MCF 10A (cell line): ENCODE measurements at regions not wholly inside any gene's neighbourhood (a gene's known extent, or its start where the extent isn't known, plus 50 kb on each side); places are given as distances from the start of the nearest gene placed in this dataset.

ENCODE experiments used
- BruUV-seq: library from RNA; stranded (reverse); fragments of 400-500 nt; replicated peaks from 2 replicates; lab custom pipeline; 2021; lab: Mats Ljungman, UMichigan
- CTCF ChIA-PET: fragments of 300-600 bp; sonication (Branson Sonifier 250); formaldehyde crosslinking; extraction: SDS; loops from one replicate; lab custom pipeline; 2021; ENCODE audit warnings: antibody characterized with exemption, inconsistent platforms; lab: Yijun Ruan, JAX
- POLR2A ChIA-PET: fragments of 300-600, 350-650 bp; sonication (Branson Sonifier 250); formaldehyde crosslinking; extraction: SDS; loops from one replicate; lab custom pipeline; 2020; ENCODE audit warnings: antibody characterized with exemption, inconsistent platforms; lab: Yijun Ruan, JAX
- DNase-seq: peaks from one replicate; pipeline ENCODE4 v3.0.0-alpha.2; 2018; ENCODE audit not compliant: unreplicated experiment
- H3K27ac Mint-ChIP-seq: one replicate; pipeline ENCODE4 v1.8.0; 2022; ENCODE audit warnings: mild to moderate bottlenecking, low read depth, mixed read lengths; ENCODE audit not compliant: unreplicated experiment
- H3K27me3 Mint-ChIP-seq: one replicate; pipeline ENCODE4 v1.8.0; 2022; ENCODE audit warnings: mixed read lengths; ENCODE audit not compliant: insufficient read depth, unreplicated experiment
- H3K36me3 Mint-ChIP-seq: one replicate; pipeline ENCODE4 v1.8.0; 2022; ENCODE audit warnings: mild to moderate bottlenecking, moderate library complexity, mixed read lengths; ENCODE audit not compliant: insufficient read depth, unreplicated experiment
- H3K4me1 Mint-ChIP-seq: one replicate; pipeline ENCODE4 v1.8.0; 2022; ENCODE audit warnings: mixed read lengths; ENCODE audit not compliant: insufficient read depth, unreplicated experiment
- H3K4me3 Mint-ChIP-seq: one replicate; pipeline ENCODE4 v1.8.0; 2022; ENCODE audit warnings: mild to moderate bottlenecking, moderate library complexity, mixed read lengths; ENCODE audit not compliant: unreplicated experiment
- H3K9me3 Mint-ChIP-seq: one replicate; pipeline ENCODE4 v1.8.0; 2022; ENCODE audit warnings: mixed read lengths; ENCODE audit not compliant: unreplicated experiment
- intact Hi-C: fragments of 100-400 bp; cut with micrococcal nuclease; formaldehyde crosslinking; loops from 2 replicates; pipeline ENCODE4 v1.14.1; 2022
- TF ChIP-seq, protein P1 (sequence below): fragments of 200-600 bp; IDR thresholded peaks from one replicate; pipeline ENCODE4 v1.8.0; 2022; ENCODE audit warnings: antibody characterized with exemption, mild to moderate bottlenecking; ENCODE audit not compliant: unreplicated experiment

- Mint-ChIP-seq H3K27ac (no peak overlapping the region), H3K4me1 (peaks cover 26% of the 10 kb centered on the region)
- intact Hi-C loops: no loop called here
These were observed 52.3 kb upstream of the FAM9C start for GRCh38 chrX:13096728-13097127.

GRCh38 chrX:13094828-13095341 lies 50.5 kb upstream of the FAM9C start:
- ChIA-PET POLR2A (no interaction called here), CTCF (interaction anchor here (0.7 to 1.0 kb wide), 2 partner anchors 149 to 575 kb away, joined by 3 to 4 read pairs; no protein-coding TSS in a partner anchor)
- H3K4me3 Mint-ChIP-seq: no peak overlapping the region
- BruUV-seq: no TSS peak
- peaks cover 11% of the 10 kb centered on the region for H3K27me3 Mint-ChIP-seq
- TF ChIP-seq, protein P1, sequence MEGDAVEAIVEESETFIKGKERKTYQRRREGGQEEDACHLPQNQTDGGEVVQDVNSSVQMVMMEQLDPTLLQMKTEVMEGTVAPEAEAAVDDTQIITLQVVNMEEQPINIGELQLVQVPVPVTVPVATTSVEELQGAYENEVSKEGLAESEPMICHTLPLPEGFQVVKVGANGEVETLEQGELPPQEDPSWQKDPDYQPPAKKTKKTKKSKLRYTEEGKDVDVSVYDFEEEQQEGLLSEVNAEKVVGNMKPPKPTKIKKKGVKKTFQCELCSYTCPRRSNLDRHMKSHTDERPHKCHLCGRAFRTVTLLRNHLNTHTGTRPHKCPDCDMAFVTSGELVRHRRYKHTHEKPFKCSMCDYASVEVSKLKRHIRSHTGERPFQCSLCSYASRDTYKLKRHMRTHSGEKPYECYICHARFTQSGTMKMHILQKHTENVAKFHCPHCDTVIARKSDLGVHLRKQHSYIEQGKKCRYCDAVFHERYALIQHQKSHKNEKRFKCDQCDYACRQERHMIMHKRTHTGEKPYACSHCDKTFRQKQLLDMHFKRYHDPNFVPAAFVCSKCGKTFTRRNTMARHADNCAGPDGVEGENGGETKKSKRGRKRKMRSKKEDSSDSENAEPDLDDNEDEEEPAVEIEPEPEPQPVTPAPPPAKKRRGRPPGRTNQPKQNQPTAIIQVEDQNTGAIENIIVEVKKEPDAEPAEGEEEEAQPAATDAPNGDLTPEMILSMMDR: no peak
- no peak for DNase-seq
- intact Hi-C loops: no loop called here
- peaks cover 13% of the 10 kb centered on the region for H3K4me1 Mint-ChIP-seq
- no peaks in the 10 kb centered on the region for H3K36me3 Mint-ChIP-seq
- H3K27ac Mint-ChIP-seq: no peak overlapping the region
- H3K9me3 Mint-ChIP-seq: no peaks in the 10 kb centered on the region

More at GRCh38 chrX:13096728-13097127, 52.3 kb upstream of the FAM9C start:
- H3K4me3 Mint-ChIP-seq: no peak overlapping the region
- H3K9me3 Mint-ChIP-seq: no peaks in the 10 kb centered on the region
- no peaks in the 10 kb centered on the region for H3K36me3 Mint-ChIP-seq
- no TSS peak for BruUV-seq
- no peak for DNase-seq
- POLR2A ChIA-PET: no interaction called here
- TF ChIP-seq, protein P1: no peak
- H3K27me3 Mint-ChIP-seq: peaks cover 11% of the 10 kb centered on the region
- CTCF ChIA-PET: no interaction called here

- Mint-ChIP-seq H3K9me3 (no peaks in the 10 kb centered on the region), H3K4me1 (peaks cover 9% of the 10 kb centered on the region), H3K4me3 (no peak overlapping the region), H3K36me3 (no peaks in the 10 kb centered on the region), H3K27ac (no peak overlapping the region), H3K27me3 (peaks cover 6% of the 10 kb centered on the region)
- TF ChIP-seq, protein P1: no peak
- ChIA-PET CTCF (interaction anchor here (0.7 kb wide), 1 partner anchor 576 kb away, joined by 4 read pairs; no protein-coding TSS in a partner anchor), POLR2A (no interaction called here)
- BruUV-seq: no TSS peak
- no peak for DNase-seq
- intact Hi-C loops: no loop called here
These were observed 50.0 kb upstream of the FAM9C start for GRCh38 chrX:13094374-13094773.
